ENCODE measurements at regions not wholly inside any gene's neighbourhood (a gene's known extent, or its start where the extent isn't known, plus 50 kb on each side); places are given as distances from the start of the nearest gene placed in this dataset.

DNA sequence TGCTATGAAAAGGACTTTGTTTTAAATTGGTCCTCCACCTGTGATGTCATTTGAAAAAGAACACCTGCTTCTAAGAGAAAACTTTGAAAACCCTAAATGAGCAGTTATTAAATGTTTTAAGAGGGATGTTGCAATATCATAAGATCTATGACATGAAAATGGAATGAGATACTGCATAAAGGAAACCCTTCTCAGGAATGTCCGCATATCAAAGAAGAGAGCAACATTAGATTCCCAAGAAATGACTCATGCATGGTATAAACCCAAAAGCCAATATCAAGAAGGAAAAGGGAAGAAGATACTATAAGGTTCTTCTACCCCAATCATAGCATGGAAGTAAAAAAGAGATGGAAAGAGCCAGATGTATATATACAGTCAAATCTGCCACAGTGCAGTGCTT lies 627.5 kb upstream of the LMCD1 start:
- H3K4me1 ChIP-seq = no peaks in the 10 kb centered on the region
- TF ChIP-seq CTCF (IDR thresholded peaks at IDR 0.05) = no peak
- H3K9me3 ChIP-seq = no peaks in the 10 kb centered on the region
- no peak overlapping the region for H3K4me3 ChIP-seq
- H3K9ac ChIP-seq (ENCODE audit: low read depth in 2 of 2, low read length in 2 of 2) = no peak overlapping the region
- H3K27me3 ChIP-seq = no peaks in the 10 kb centered on the region
- H3K36me3 ChIP-seq = no peaks in the 10 kb centered on the region
- no peak for DNase-seq
- H3K27ac ChIP-seq = no peak overlapping the region
- intact Hi-C loops (cut with DNase I) = no loop called here

DNA sequence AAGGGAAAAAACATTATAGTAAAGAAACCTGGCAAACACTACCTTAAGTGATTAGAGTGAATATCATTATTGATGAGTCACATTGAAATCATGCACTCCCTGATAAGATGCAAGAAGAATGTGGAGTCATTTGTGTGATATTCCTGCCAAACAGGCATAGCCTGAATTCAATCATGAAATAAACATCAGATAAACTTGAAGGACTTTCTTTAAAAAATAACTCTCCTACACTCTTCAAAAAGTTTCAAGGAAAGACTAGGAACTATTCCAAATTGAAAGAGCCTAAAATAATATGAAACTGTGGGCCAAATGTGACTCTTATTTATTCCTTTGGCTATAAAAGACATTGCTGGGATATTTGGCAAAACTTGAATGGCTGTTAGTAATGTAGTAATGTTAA lies 625.7 kb upstream of the LMCD1 start:
- Histone ChIP-seq H3K27me3 (no peaks in the 10 kb centered on the region), H3K4me1 (no peaks in the 10 kb centered on the region), H3K27ac (no peak overlapping the region), H3K9me3 (no peaks in the 10 kb centered on the region), H3K4me3 (no peak overlapping the region), H3K9ac (ENCODE audit: low read depth in 2 of 2, low read length in 2 of 2) (no peak overlapping the region), H3K36me3 (no peaks in the 10 kb centered on the region)
- no peak for DNase-seq
- intact Hi-C loops (cut with DNase I) = no loop called here
- no peak for TF ChIP-seq CTCF (IDR thresholded peaks at IDR 0.05)

DNA sequence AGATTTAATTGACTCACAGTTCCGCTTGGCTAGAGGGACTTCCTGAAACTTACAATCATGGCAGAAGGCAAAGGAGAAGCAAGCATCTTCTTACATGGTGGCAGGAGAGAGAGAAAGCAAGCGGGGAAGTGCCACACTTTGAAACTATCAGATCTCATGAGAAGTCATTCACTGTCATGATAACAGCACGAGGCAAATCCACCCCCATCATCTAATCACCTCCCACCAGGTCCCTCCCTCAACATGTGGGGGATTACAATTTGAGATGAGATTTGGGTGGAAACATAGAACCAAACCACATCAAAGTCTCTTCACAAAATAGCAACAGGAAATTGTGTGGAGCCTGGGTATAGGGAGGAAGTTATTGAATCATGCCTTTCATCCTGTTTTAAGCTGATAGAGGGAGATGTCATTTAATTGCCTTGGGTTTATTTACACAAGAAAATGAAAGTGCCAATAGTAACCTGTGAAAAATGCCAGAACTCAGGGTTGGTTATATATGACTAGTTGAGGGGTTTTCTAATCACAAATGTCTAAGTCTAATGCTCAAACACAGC lies 624.8 kb upstream of the LMCD1 start:
- Histone ChIP-seq H3K27ac (no peak overlapping the region), H3K27me3 (no peaks in the 10 kb centered on the region), H3K9me3 (no peaks in the 10 kb centered on the region), H3K9ac (ENCODE audit: low read depth in 2 of 2, low read length in 2 of 2) (no peak overlapping the region), H3K4me1 (no peaks in the 10 kb centered on the region), H3K36me3 (no peaks in the 10 kb centered on the region), H3K4me3 (no peak overlapping the region)
- TF ChIP-seq CTCF (IDR thresholded peaks at IDR 0.05) = no peak
- intact Hi-C loops (cut with DNase I) = no loop called here
- no peak for DNase-seq

DNA sequence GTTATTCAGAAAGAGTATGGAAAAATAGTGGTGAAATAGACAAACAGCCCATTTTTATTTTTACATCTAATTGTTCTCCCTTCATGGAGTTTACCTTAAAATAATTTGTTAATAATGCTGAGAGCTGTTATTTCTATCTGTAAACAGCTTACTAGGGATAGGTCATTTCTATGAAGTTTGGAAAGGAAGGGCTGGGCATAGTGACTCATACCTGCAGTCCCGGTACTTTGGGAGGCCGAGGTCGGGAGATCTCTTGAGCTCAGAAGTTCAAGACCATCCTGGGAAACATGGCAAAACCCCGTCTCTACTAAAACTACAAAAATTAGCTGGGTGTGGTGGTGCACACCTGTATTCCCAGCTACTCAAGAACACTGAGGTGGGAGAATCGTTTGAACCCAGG lies 624.3 kb upstream of the LMCD1 start:
- H3K4me3 ChIP-seq = no peak overlapping the region
- no peak overlapping the region for H3K27ac ChIP-seq
- H3K27me3 ChIP-seq = no peaks in the 10 kb centered on the region
- no peaks in the 10 kb centered on the region for H3K36me3 ChIP-seq
- no peak for TF ChIP-seq CTCF (IDR thresholded peaks at IDR 0.05)
- H3K9me3 ChIP-seq = no peaks in the 10 kb centered on the region
- no peak overlapping the region for H3K9ac ChIP-seq (ENCODE audit: low read depth in 2 of 2, low read length in 2 of 2)
- intact Hi-C loops (cut with DNase I) = no loop called here
- H3K4me1 ChIP-seq = no peaks in the 10 kb centered on the region
- no peak for DNase-seq

GRCh38 chr3:7879572-7879971 lies 622.1 kb upstream of the LMCD1 start:
- DNase-seq = no peak
- Histone ChIP-seq H3K36me3 (no peaks in the 10 kb centered on the region), H3K9ac (ENCODE audit: low read depth in 2 of 2, low read length in 2 of 2) (no peak overlapping the region), H3K4me1 (no peaks in the 10 kb centered on the region), H3K27me3 (no peaks in the 10 kb centered on the region), H3K4me3 (no peak overlapping the region), H3K9me3 (no peaks in the 10 kb centered on the region), H3K27ac (no peak overlapping the region)
- intact Hi-C loops (cut with DNase I) = no loop called here
- no peak for TF ChIP-seq CTCF (IDR thresholded peaks at IDR 0.05)

- Histone ChIP-seq H3K9ac (ENCODE audit: low read depth in 2 of 2, low read length in 2 of 2) (no peak overlapping the region), H3K4me3 (no peak overlapping the region), H3K9me3 (no peaks in the 10 kb centered on the region), H3K27me3 (no peaks in the 10 kb centered on the region), H3K36me3 (no peaks in the 10 kb centered on the region), H3K27ac (no peak overlapping the region), H3K4me1 (no peaks in the 10 kb centered on the region)
- TF ChIP-seq CTCF (IDR thresholded peaks at IDR 0.05) = no peak
- intact Hi-C loops (cut with DNase I) = no loop called here
- DNase-seq = no peak
These were observed 619.7 kb upstream of the LMCD1 start for GRCh38 chr3:7881946-7882345.
